Memory B cell (primary cell): ENCODE measurements at regions not wholly inside any gene's neighbourhood (a gene's known extent, or its start where the extent isn't known, plus 50 kb on each side); places are given as distances from the start of the nearest gene placed in this dataset.
"Not testable (repeated sequence)": the region's sequence is repeated elsewhere in the genome, so short reads cannot be mapped to it uniquely, and the experiment has no call there.

Source experiments
- ATAC-seq: fragments of 150-1000 bp; cut with Tn5 transposase; 2 replicates; pipeline ENCODE4 v1.10.0; 2021; ENCODE audit warnings: low read depth, mild to moderate bottlenecking, moderate library complexity
- DNase-seq, 2 donors: peaks; one replicate each; pipeline ENCODE4 v3.0.0; 2022; ENCODE audit warnings: low spot score in 2 of 2
- H3K27ac Mint-ChIP-seq: one replicate; pipeline ENCODE4 v1.8.0; 2022; ENCODE audit warnings: mild to moderate bottlenecking, moderate library complexity, mixed read lengths
- H3K27me3 Mint-ChIP-seq: one replicate; pipeline ENCODE4 v1.8.0; 2022; ENCODE audit warnings: mixed read lengths
- H3K36me3 Mint-ChIP-seq: one replicate; pipeline ENCODE4 v1.8.0; 2022; ENCODE audit warnings: mild to moderate bottlenecking, mixed read lengths
- H3K4me1 Mint-ChIP-seq: one replicate; pipeline ENCODE4 v1.8.0; 2022; ENCODE audit warnings: mixed read lengths
- H3K4me3 Mint-ChIP-seq: one replicate; pipeline ENCODE4 v1.8.0; 2022; ENCODE audit warnings: mild to moderate bottlenecking, moderate library complexity, mixed read lengths
- H3K9me3 Mint-ChIP-seq: one replicate; pipeline ENCODE4 v1.8.0; 2022; ENCODE audit warnings: mixed read lengths

DNA sequence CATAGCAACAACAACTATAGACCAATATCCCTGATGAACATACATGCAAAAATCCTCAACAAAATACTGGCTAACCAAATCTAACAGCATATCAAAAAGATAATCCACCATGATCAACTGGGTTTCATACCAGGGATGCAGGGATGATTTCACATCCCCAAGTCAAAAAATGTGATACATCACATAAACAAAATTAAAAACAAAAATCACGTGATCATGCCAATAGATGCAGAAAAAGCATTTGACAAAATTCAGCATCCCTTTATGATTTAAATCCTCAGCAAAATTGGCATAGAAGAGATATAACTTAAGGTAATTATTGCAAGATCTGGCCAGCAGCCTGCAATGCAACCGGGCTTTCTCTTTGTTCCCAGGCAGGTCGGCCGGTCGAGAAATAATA lies 735.1 kb upstream of the SGO1 start:
- not testable (repeated sequence) for H3K27me3 Mint-ChIP-seq, H3K4me3 Mint-ChIP-seq, DNase-seq, ATAC-seq, H3K27ac Mint-ChIP-seq, H3K36me3 Mint-ChIP-seq, H3K4me1 Mint-ChIP-seq
- peaks cover 22% of the 10 kb centered on the region for H3K9me3 Mint-ChIP-seq

DNA sequence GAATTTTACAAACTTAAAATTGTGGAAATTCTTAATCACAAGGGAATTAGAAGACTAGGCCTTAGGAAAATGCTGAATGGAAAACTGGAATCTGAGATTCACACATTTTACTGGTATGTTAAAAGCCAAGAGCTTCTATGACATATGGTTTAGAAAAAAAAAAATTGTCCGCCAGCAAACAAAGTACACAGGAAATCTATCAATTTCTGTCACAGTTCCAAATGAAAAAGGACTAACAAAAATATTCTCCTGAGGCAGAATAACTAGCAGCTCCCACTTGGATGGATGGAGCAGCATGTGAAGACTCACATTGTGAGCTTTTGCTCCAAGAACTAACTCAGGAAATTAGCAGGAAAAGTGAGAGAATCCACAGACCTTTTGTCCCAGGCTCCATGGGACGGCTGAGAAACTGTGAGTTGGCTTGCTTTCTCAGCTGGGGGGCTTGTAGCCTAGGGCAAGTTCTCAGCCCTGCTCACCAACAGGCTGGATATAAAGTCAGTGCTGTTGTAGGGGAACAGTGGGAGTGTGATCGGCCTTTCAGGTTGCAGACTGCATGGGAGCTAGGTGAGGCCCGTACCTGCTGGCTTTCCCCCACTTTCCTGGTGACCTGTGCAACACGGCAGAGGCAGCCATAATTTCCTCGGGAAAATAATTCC lies 731.1 kb upstream of the SGO1 start:
- Mint-ChIP-seq H3K27ac (no peak overlapping the region), H3K27me3 (no peaks in the 10 kb centered on the region), H3K36me3 (no peaks in the 10 kb centered on the region), H3K9me3 (peaks cover 13% of the 10 kb centered on the region), H3K4me1 (no peaks in the 10 kb centered on the region), H3K4me3 (no peak overlapping the region)
- DNase-seq (no peak), ATAC-seq (no peak)

DNA sequence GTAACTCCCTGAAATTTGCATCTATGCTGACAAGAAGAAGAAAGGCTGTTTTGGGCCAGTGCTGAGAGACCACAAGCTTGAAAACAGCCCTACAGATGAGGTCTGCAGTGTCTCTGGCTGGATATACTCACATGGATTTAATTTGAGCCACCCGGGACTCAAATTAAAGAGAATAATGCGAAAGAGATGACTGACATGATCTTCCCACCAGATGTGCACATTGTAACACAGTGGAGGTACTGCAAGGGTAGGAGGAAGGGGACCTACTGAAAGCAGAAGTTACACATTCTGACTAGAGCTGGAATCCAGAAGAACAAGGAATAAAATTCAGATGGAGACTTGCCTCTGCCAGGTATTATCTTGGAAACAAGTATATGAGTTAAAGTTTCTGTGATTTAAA lies 728.3 kb upstream of the SGO1 start:
- H3K4me3 Mint-ChIP-seq = no peak overlapping the region
- H3K27me3 Mint-ChIP-seq = no peaks in the 10 kb centered on the region

DNA sequence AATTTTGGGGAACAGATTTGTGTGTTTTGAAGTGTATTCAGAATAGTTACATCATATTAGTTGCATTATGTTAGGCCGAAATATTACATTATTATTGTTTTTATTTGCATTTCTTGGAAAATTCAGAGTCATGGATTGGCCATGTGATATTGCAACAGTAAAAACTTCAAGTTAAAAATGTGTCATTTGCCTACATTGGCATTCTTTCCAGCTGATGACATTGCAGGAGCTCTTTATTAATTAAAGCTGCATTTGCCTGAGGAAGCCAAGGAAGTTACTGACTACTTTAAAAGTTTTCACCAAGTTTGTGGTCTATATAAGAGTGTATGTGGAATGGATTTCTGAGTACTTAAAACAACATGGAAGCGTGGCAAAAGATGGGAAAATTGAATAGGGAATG lies 726.4 kb upstream of the SGO1 start:
- DNase-seq (no peak), ATAC-seq (no peak)
- H3K4me1 Mint-ChIP-seq = no peaks in the 10 kb centered on the region
- H3K27ac Mint-ChIP-seq = no peak overlapping the region
- H3K27me3 Mint-ChIP-seq = no peaks in the 10 kb centered on the region
- H3K36me3 Mint-ChIP-seq = no peaks in the 10 kb centered on the region
- H3K4me3 Mint-ChIP-seq = no peak overlapping the region
- H3K9me3 Mint-ChIP-seq = peaks cover 3% of the 10 kb centered on the region

More for the DNA sequence above, 728.3 kb upstream of the SGO1 start:
- DNase-seq (no peak), ATAC-seq (no peak)
- Mint-ChIP-seq H3K9me3 (peaks cover 7% of the 10 kb centered on the region), H3K27ac (no peak overlapping the region), H3K4me1 (no peaks in the 10 kb centered on the region), H3K36me3 (no peaks in the 10 kb centered on the region)

DNA sequence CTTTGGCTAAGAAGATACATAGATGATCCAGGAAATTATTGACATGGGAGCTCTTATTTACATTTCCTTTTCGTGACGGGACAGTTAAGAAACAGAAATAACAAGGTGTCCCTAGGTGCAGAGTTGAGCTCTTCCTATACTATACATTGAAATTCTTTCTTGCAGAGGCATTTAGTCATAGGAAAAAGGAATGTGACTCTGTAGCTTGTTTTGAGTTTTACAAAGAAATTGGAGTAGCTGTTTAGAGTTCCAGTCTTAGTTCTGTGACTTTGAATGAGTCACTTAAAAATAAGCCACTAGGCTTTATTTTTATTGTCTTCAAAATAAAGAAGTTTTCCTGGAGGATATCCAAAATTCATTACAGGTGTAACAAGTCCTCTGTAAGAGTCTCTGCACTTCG lies 723.5 kb upstream of the SGO1 start:
- no peak for DNase-seq
- Mint-ChIP-seq H3K4me1 (no peaks in the 10 kb centered on the region), H3K27me3 (no peaks in the 10 kb centered on the region), H3K27ac (no peak overlapping the region), H3K36me3 (no peaks in the 10 kb centered on the region), H3K4me3 (no peak overlapping the region), H3K9me3 (no peaks in the 10 kb centered on the region)
- ATAC-seq = no peak

DNA sequence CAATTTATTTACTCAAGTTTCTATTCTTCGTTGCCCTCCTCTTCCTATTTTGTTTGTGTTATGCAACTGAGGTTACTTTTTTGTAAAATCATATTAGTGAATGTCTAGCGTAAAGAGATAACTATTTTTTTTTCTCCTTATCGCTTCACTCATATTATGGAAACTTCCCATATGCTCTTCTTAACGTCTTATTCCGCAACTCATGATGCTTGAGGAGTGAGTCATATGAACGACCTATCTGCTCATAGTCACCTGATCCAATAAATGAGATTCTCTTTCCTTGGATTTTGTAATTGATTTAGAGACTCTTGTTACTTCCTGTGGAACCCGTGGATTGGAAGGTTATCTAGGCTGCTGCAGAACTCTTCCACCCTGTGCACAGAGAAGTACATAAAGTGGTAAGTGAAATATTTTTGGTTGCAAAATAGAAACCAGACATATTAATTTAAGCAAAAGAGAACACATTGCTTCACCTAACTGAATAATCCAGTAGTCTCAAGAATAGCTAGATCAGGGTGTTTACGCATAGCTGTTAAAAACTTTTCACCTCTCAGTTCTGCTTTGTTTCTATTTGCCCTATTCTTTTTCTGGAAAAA lies 719.3 kb upstream of the SGO1 start:
- no peaks in the 10 kb centered on the region for H3K27me3 Mint-ChIP-seq
- no peaks in the 10 kb centered on the region for H3K36me3 Mint-ChIP-seq
- no peaks in the 10 kb centered on the region for H3K9me3 Mint-ChIP-seq
- H3K27ac Mint-ChIP-seq = no peak overlapping the region
- ATAC-seq (no peak), DNase-seq (no peak)
- H3K4me1 Mint-ChIP-seq = no peaks in the 10 kb centered on the region
- no peak overlapping the region for H3K4me3 Mint-ChIP-seq

DNA sequence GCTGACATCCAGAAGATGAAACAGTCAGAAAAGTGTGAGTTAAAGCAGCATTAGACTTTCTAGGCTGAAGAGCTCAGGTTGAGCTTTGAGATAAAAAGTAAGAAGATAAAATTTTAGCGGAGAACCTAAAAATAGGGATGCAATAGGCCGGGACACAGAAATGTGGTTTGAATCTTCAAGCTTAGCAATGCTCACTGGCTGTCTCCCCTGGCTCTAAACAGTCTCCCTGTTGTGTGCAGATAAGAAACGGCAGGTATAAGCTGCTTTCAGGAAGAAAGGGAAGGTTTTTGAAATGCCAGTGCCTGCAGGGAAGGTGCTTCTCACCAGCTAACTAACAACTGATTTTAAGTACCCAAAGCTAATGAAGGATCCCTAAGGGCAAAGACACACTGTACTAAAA lies 718.7 kb upstream of the SGO1 start:
- no peaks in the 10 kb centered on the region for H3K36me3 Mint-ChIP-seq

DNA sequence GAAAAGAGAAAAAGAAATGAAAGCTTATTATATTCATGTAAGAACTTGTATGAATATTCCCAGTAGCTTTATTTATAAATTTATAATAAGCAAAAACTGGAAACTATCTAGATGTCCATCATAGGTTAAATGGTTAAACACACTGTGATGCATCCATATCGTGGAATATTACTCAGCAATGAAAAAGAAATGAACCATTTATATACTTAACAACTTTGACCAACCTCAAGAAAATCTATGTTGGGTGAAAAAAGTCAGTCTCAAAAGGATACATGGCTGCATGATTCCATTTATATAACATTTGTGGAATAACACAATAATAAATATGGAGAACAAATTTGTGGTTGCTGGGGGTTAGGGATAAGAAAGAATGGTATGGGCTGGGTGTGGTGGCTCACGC lies 713.0 kb upstream of the SGO1 start:
- Mint-ChIP-seq H3K36me3 (no peaks in the 10 kb centered on the region), H3K4me3 (no peak overlapping the region), H3K27me3 (no peaks in the 10 kb centered on the region), H3K4me1 (no peaks in the 10 kb centered on the region), H3K27ac (no peak overlapping the region), H3K9me3 (peaks cover 1% of the 10 kb centered on the region)
- DNase-seq = no peak
- ATAC-seq = no peak

More for the DNA sequence above, 718.7 kb upstream of the SGO1 start:
- Mint-ChIP-seq H3K27me3 (no peaks in the 10 kb centered on the region), H3K4me3 (no peak overlapping the region), H3K4me1 (no peaks in the 10 kb centered on the region), H3K27ac (no peak overlapping the region), H3K9me3 (no peaks in the 10 kb centered on the region)
- no peak for DNase-seq
- ATAC-seq = no peak

DNA sequence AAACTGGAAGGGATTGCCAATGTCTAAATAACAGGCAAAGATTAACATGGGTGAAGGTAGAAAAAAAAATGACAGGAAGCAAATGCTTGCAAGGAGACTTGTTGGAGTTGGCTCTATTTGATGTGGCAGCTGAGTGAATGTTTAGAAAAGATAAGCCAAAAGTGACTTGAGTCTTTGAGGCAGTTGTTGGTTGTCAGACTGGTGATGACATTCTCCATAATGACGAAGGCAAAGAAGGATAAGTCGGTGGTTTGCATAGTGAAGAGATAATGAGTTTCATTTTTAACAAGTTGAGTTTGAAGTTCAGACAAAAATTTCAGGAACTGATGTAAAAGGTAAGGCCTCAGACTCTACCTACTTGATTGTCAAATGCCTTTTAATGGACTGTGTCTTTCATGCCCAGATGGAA lies 704.1 kb upstream of the SGO1 start:
- H3K36me3 Mint-ChIP-seq = no peaks in the 10 kb centered on the region
- DNase-seq = no peak
- ATAC-seq = no peak
- H3K4me1 Mint-ChIP-seq = no peaks in the 10 kb centered on the region
- H3K27me3 Mint-ChIP-seq = no peaks in the 10 kb centered on the region
- H3K4me3 Mint-ChIP-seq = no peak overlapping the region
- no peak overlapping the region for H3K27ac Mint-ChIP-seq
- peaks cover 2% of the 10 kb centered on the region for H3K9me3 Mint-ChIP-seq

DNA sequence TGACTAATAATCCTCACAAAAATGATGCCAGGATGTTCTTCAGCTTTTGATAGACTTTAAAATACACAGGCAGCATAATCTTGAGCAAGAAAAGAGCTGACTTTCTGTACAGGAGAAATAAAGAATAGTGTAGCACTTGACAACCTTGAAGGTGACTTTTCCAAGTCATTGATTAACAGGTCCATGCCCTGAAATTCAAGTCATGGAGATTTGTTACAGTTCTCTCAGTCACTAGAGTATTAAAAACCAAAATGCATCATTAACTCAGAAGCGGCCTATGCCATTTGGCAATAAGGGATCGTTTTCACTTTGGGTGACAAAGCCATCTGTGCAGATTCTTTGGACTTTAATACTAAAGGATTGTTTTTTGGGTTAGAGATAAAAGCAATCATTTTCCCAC lies 692.7 kb upstream of the SGO1 start:
- Mint-ChIP-seq H3K4me1 (no peaks in the 10 kb centered on the region), H3K27ac (no peak overlapping the region), H3K9me3 (no peaks in the 10 kb centered on the region), H3K36me3 (no peaks in the 10 kb centered on the region), H3K4me3 (no peak overlapping the region), H3K27me3 (no peaks in the 10 kb centered on the region)
- DNase-seq (no peak), ATAC-seq (no peak)

DNA sequence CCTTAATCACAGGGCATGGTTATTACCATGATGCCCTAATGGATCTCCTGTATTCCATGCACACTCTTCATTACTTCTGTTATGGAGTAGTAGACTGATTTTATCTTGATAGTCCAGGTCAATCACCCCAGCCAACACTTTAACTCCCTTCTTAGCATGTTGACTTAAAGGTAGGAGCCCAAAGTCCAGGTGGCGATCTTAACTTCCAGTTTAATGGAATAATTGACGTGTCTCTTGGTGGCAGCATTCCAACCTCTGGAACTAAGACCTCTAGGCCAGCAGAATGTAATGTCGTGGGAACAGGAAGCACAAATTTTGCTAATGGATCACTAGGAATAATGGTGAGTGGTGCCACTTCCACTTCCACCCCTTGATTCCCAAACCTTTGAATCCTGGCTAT lies 687.2 kb upstream of the SGO1 start:
- ATAC-seq (no peak), DNase-seq (no peak)
- Mint-ChIP-seq H3K4me1 (no peaks in the 10 kb centered on the region), H3K4me3 (no peak overlapping the region), H3K27me3 (no peaks in the 10 kb centered on the region), H3K36me3 (peaks cover 2% of the 10 kb centered on the region), H3K27ac (no peak overlapping the region), H3K9me3 (peaks cover 5% of the 10 kb centered on the region)

DNA sequence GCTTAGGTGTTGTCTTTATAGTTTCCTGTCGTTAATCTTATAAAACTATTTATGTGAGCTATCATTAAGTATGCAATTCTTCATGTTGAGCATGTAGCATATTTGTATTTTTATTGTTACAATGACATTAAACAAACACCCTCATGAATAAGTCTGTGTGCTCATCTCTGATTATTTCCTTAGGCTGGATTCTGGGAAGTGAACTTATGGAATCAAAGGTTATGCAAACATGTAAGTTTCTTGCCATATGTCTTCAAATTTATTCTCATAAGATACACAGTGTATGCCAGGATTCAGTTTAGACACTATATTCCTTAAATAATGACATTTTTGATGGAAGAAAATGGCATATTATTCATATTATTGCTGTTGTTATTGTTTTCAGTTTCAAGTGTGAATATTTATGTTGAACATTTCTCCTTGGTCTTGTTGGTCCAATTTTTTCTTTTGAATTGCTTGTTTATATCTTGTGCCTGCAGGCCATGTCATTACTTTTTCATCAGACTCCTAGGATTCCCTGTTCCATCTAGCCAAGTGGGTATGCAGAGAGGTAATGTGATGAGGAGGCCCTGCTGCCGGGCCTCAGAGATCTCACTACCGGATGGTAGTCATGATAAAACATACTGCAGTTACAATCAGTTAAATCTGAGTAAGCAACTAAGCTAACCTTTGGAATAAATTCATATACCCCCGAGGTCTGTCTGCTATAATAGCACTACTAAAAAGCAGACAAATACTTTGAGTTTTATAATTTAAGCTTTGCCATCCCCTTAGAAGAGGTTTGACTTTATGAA lies 684.3 kb upstream of the SGO1 start:
- H3K36me3 Mint-ChIP-seq = peaks cover 3% of the 10 kb centered on the region
- DNase-seq = no peak
- peaks cover 5% of the 10 kb centered on the region for H3K9me3 Mint-ChIP-seq
- no peaks in the 10 kb centered on the region for H3K27me3 Mint-ChIP-seq
- no peak overlapping the region for H3K4me3 Mint-ChIP-seq
- no peak for ATAC-seq
- H3K27ac Mint-ChIP-seq = no peak overlapping the region
- no peaks in the 10 kb centered on the region for H3K4me1 Mint-ChIP-seq

DNA sequence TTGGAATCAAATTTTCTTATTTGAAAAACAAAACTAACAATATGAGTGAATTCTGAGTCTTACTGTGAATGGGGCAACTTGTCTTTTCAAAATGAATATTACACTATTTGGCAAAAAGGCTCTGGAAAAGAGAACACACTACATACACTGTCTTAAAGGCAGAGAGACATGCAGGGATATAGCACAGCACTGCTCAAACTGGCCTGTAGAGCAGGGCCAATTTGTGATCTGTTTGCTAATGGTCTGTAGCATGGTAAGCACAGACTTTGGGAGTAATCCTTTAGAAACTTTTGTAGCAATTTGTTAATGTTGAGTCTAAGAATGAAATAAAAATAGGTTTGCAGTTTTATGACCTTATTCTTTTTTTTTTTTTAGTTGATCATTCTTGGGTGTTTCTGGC lies 679.8 kb upstream of the SGO1 start:
- DNase-seq = no peak

DNA sequence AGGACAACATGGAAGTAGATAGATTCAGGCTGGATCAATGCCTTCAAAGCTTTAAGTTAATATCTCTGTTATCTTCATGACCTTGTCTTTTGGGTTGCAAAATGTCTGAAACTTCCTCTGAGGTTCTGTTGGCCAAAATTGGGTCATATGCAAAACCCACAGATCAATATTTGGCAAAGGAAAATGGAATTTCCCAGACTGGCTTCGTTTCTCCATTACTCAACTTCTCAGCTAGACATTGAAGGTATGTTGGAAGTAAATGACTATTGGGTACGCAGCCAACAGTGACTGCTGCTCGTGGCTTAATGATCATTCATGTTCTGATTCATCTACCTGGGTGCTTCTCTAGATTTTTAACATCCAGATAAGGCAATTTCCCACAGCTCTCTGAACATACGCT lies 675.4 kb upstream of the SGO1 start:
- H3K27me3 Mint-ChIP-seq = no peaks in the 10 kb centered on the region
- no peak overlapping the region for H3K27ac Mint-ChIP-seq
- H3K4me3 Mint-ChIP-seq = no peak overlapping the region
- H3K9me3 Mint-ChIP-seq = peaks cover 4% of the 10 kb centered on the region
- DNase-seq (no peak), ATAC-seq (no peak)
- H3K36me3 Mint-ChIP-seq = peaks cover 6% of the 10 kb centered on the region
- no peaks in the 10 kb centered on the region for H3K4me1 Mint-ChIP-seq

More for the DNA sequence above, 679.8 kb upstream of the SGO1 start:
- Mint-ChIP-seq H3K4me1 (no peaks in the 10 kb centered on the region), H3K27ac (no peak overlapping the region), H3K36me3 (peaks cover 6% of the 10 kb centered on the region), H3K9me3 (peaks cover 4% of the 10 kb centered on the region), H3K4me3 (no peak overlapping the region), H3K27me3 (no peaks in the 10 kb centered on the region)
- no peak for ATAC-seq
